PC-3 (cell line): ENCODE measurements at regions not wholly inside any gene's neighbourhood (a gene's known extent, or its start where the extent isn't known, plus 50 kb on each side); places are given as distances from the start of the nearest gene placed in this dataset.

Experiments used
- ATAC-seq: fragments of 200-7000 bp; cut with Tn5 transposase; 2 replicates; pipeline ENCODE4 v1.9.1; 2020; ENCODE audit warnings: mild to moderate bottlenecking, moderate library complexity
- BruUV-seq: library from RNA; stranded (reverse); fragments of 400-500 nt; replicated peaks from 2 replicates; lab custom pipeline; 2021; lab: Mats Ljungman, UMichigan
- CTCF ChIA-PET: fragments of 300-600 bp; sonication (Branson Sonifier 250); formaldehyde crosslinking; loops from one replicate; lab custom pipeline; 2022; ENCODE audit warnings: antibody characterized with exemption; lab: Charles Lee
- POLR2A ChIA-PET: fragments of 300-600 bp; sonication (Branson Sonifier 250); formaldehyde crosslinking; loops from one replicate; lab custom pipeline; 2022; ENCODE audit warnings: antibody characterized with exemption; ENCODE audit not compliant: unreplicated experiment; lab: Charles Lee
- DNase-seq: peaks from one replicate; pipeline ENCODE4 v3.0.0-alpha.2; 2015
- H2AFZ ChIP-seq: fragments of 300-600 bp; sonication (generic); 2 replicates; pipeline ENCODE4 v1.6.0; 2016; ENCODE audit warnings: antibody characterized with exemption, low read length
- H3F3A ChIP-seq: fragments of 300-600 bp; sonication (generic); one replicate; pipeline ENCODE4 v1.6.0; 2017; ENCODE audit warnings: antibody characterized with exemption, low read length, control low read depth, mild to moderate bottlenecking; ENCODE audit not compliant: unreplicated experiment
- H3K27ac ChIP-seq: fragments of 300-600 bp; sonication (generic); 2 replicates; pipeline ENCODE4 v1.5.1; 2016; ENCODE audit warnings: mild to moderate bottlenecking, low read length
- H3K27me3 ChIP-seq: fragments of 300-600 bp; sonication (generic); 2 replicates; pipeline ENCODE4 v1.6.1; 2016; ENCODE audit warnings: low read length, mixed read lengths
- H3K36me3 ChIP-seq: fragments of 300-600 bp; sonication (generic); 2 replicates; pipeline ENCODE4 v1.6.1; 2016; ENCODE audit warnings: low read depth, mixed run types, low read length, mixed read lengths
- H3K4me1 ChIP-seq: fragments of 300-600 bp; sonication (generic); 2 replicates; pipeline ENCODE4 v1.5.1; 2016; ENCODE audit warnings: low read length; ENCODE audit not compliant: insufficient read depth
- H3K4me2 ChIP-seq: fragments of 300-600 bp; sonication (generic); 2 replicates; pipeline ENCODE4 v1.6.0; 2016; ENCODE audit warnings: low read length
- H3K4me3 ChIP-seq: fragments of 300-600 bp; sonication (generic); 2 replicates; pipeline ENCODE4 v1.5.1; 2016; ENCODE audit warnings: mild to moderate bottlenecking, low read length, mixed read lengths
- H3K79me2 ChIP-seq: fragments of 300-600 bp; sonication (generic); 2 replicates; pipeline ENCODE4 v1.6.1; 2017; ENCODE audit warnings: low read length, mixed read lengths
- H3K9ac ChIP-seq: fragments of 300-600 bp; sonication (generic); 2 replicates; pipeline ENCODE4 v1.6.0; 2016; ENCODE audit warnings: mild to moderate bottlenecking, low read length
- H3K9me2 ChIP-seq: fragments of 300-600 bp; sonication (generic); replicated peaks from 2 replicates; pipeline ENCODE4 v1.6.1; 2016; ENCODE audit warnings: mixed run types, low read length, mixed read lengths
- H3K9me3 ChIP-seq: fragments of 300-600 bp; sonication (generic); 2 replicates; pipeline ENCODE4 v1.6.1; 2016; ENCODE audit warnings: low read length, mixed read lengths
- H4K20me1 ChIP-seq: fragments of 300-600 bp; sonication (generic); 2 replicates; pipeline ENCODE4 v1.6.1; 2016; ENCODE audit warnings: low read length, mixed read lengths
- EZH2 ChIP-seq: fragments of 300-600 bp; sonication (generic); IDR thresholded peaks from one replicate; pipeline ENCODE4 v1.6.1; 2017; ENCODE audit warnings: antibody characterized with exemption, mild to moderate bottlenecking, low read length; ENCODE audit not compliant: unreplicated experiment
- EZH2phosphoT487 ChIP-seq: fragments of 300-600 bp; sonication (generic); IDR thresholded peaks from 2 replicates; pipeline ENCODE4 v1.6.1; 2018; ENCODE audit warnings: mild to moderate bottlenecking, antibody characterized with exemption, low read length, borderline replicate concordance
- intact Hi-C: fragments of 100-400 bp; cut with micrococcal nuclease; formaldehyde crosslinking; loops from 2 replicates; pipeline ENCODE4 v1.9.0; 2023
- TF ChIP-seq, protein P1 (sequence below): fragments of 300-600 bp; sonication (generic); conservative IDR thresholded peaks from 2 replicates; pipeline ENCODE4 v1.5.1; 2017; ENCODE audit warnings: antibody characterized with exemption, low read depth, mild to moderate bottlenecking, low read length

GRCh38 chr15:87368511-87368910, 888.0 kb downstream of the NTRK3 start:
- no peaks in the 10 kb centered on the region for H3F3A ChIP-seq
- no peak overlapping the region for H3K4me3 ChIP-seq
- H3K27me3 ChIP-seq, result no peaks in the 10 kb centered on the region
- peak overlapping the region; percentile 29 for H3K27ac ChIP-seq
- BruUV-seq, result no TSS peak
- TF ChIP-seq EZH2phosphoT487 (no peak), EZH2 (no peak)
- TF ChIP-seq, protein P1, sequence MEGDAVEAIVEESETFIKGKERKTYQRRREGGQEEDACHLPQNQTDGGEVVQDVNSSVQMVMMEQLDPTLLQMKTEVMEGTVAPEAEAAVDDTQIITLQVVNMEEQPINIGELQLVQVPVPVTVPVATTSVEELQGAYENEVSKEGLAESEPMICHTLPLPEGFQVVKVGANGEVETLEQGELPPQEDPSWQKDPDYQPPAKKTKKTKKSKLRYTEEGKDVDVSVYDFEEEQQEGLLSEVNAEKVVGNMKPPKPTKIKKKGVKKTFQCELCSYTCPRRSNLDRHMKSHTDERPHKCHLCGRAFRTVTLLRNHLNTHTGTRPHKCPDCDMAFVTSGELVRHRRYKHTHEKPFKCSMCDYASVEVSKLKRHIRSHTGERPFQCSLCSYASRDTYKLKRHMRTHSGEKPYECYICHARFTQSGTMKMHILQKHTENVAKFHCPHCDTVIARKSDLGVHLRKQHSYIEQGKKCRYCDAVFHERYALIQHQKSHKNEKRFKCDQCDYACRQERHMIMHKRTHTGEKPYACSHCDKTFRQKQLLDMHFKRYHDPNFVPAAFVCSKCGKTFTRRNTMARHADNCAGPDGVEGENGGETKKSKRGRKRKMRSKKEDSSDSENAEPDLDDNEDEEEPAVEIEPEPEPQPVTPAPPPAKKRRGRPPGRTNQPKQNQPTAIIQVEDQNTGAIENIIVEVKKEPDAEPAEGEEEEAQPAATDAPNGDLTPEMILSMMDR, result no peak
- no peaks in the 10 kb centered on the region for H3K9me2 ChIP-seq
- ChIA-PET POLR2A (no interaction called here), CTCF (no interaction called here)
- no peak overlapping the region for H3K9ac ChIP-seq
- intact Hi-C loops, result no loop called here
- H2AFZ ChIP-seq, result no peak overlapping the region
- no peak for ATAC-seq
- peak overlapping the region; percentile 12; the same call in 1 of the 2 replicates for H3K4me2 ChIP-seq
- H3K4me1 ChIP-seq, result peaks cover 23% of the 10 kb centered on the region
- H3K36me3 ChIP-seq, result no peaks in the 10 kb centered on the region
- H4K20me1 ChIP-seq, result no peaks in the 10 kb centered on the region
- 0 out of 2 replicates have a peak, but pooled peaks cover 2% of the 10 kb centered on the region for H3K9me3 ChIP-seq
- peak; percentile 17 for DNase-seq
- H3K79me2 ChIP-seq, result no peaks in the 10 kb centered on the region

DNA sequence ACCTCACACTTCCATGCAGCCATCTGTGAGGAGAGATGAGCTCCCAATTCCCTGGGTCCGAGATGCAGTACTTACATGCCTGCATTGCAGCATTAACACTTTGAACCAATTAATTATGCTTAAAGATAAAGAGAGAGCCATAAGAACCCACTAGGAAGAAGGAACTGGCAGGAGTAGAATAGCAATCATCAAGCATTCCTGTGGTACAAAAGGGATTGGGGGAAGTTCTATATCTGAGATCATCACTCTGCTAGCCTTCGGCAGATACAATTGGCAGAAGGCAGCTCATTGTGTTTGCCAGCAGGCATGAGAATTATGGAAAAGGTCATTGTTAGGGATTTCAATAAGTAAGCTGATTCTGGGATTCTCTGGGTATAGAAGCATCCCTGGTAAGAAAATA, 891.4 kb downstream of the NTRK3 start:
- ChIA-PET CTCF (no interaction called here), POLR2A (no interaction called here)
- Histone ChIP-seq H3K27ac (no peak overlapping the region), H3K4me2 (no peak overlapping the region), H3K9me2 (no peaks in the 10 kb centered on the region), H3K4me3 (no peak overlapping the region), H2AFZ (no peak overlapping the region), H3K36me3 (no peaks in the 10 kb centered on the region), H3K9ac (no peak overlapping the region), H4K20me1 (no peaks in the 10 kb centered on the region), H3K27me3 (no peaks in the 10 kb centered on the region), H3K79me2 (no peaks in the 10 kb centered on the region), H3K9me3 (no peaks in the 10 kb centered on the region), H3K4me1 (peaks cover 23% of the 10 kb centered on the region), H3F3A (no peaks in the 10 kb centered on the region)
- no TSS peak for BruUV-seq
- ATAC-seq (no peak), DNase-seq (peak; percentile 61)
- TF ChIP-seq, protein P1, result no peak
- TF ChIP-seq EZH2phosphoT487 (no peak), EZH2 (no peak)
- intact Hi-C loops, result no loop called here

GRCh38 chr15:87362531-87362930, 894.0 kb downstream of the NTRK3 start:
- Histone ChIP-seq H3K79me2 (no peaks in the 10 kb centered on the region), H3K4me3 (no peak overlapping the region), H3K27ac (no peak overlapping the region), H3K36me3 (no peaks in the 10 kb centered on the region), H3F3A (no peaks in the 10 kb centered on the region), H3K9me3 (no peaks in the 10 kb centered on the region), H2AFZ (no peak overlapping the region), H4K20me1 (no peaks in the 10 kb centered on the region), H3K4me2 (no peak overlapping the region), H3K9me2 (no peaks in the 10 kb centered on the region), H3K9ac (no peak overlapping the region), H3K4me1 (peaks cover 6% of the 10 kb centered on the region; the same call in 1 of the 2 replicates), H3K27me3 (no peaks in the 10 kb centered on the region)
- TF ChIP-seq, protein P1, result no peak
- no peak for TF ChIP-seq EZH2phosphoT487
- no peak for TF ChIP-seq EZH2
- ChIA-PET CTCF (no interaction called here), POLR2A (no interaction called here)
- DNase-seq (peak; percentile 35), ATAC-seq (no peak)
- intact Hi-C loops, result no loop called here
- no TSS peak for BruUV-seq
